HL-60 (cell line): ENCODE measurements at regions not wholly inside any gene's neighbourhood (a gene's known extent, or its start where the extent isn't known, plus 50 kb on each side); places are given as distances from the start of the nearest gene placed in this dataset.

Experiments
- DNase-seq, 2 experiments: peaks; one replicate each; pipeline ENCODE4 v3.0.0-alpha.2; 2010 to 2020; ENCODE audit warnings: low read depth in 1 of 2, low spot score in 1 of 2
- H3K27ac ChIP-seq: fragments of 250-450 bp; sonication (Bioruptor Pico); replicated peaks from 2 replicates; pipeline ENCODE4 v1.5.1; 2020; ENCODE audit warnings: mild to moderate bottlenecking, moderate library complexity
- H3K27me3 ChIP-seq: fragments of 250-450 bp; sonication (Bioruptor Pico); 2 replicates; pipeline ENCODE4 v1.5.1; 2021; ENCODE audit warnings: mild to moderate bottlenecking, moderate library complexity; ENCODE audit not compliant: insufficient read depth, poor library complexity, severe bottlenecking
- H3K4me3 ChIP-seq: replicated peaks from 2 replicates; pipeline ENCODE4 v1.5.1; 2011; ENCODE audit warnings: mild to moderate bottlenecking, control low read depth, low read length; ENCODE audit not compliant: insufficient read depth
- GABPA ChIP-seq: IDR thresholded peaks from 2 replicates; pipeline ENCODE4 v1.6.1; 2012; ENCODE audit warnings: low read depth
- POLR2AphosphoS5 ChIP-seq: IDR thresholded peaks from 2 replicates; pipeline ENCODE4 v1.6.1; 2012; ENCODE audit warnings: low read depth
- SPI1 ChIP-seq: IDR thresholded peaks from 2 replicates; pipeline ENCODE4 v1.6.1; 2012; ENCODE audit warnings: low read depth, mild to moderate bottlenecking, borderline replicate concordance
- TF ChIP-seq, protein P1 (sequence below): IDR thresholded peaks from one replicate; pipeline ENCODE4 v1.5.1; 2011; ENCODE audit warnings: low read length, control low read depth, inconsistent platforms; ENCODE audit not compliant: insufficient read depth
- TF ChIP-seq, protein P2 (sequence below): IDR thresholded peaks from 2 replicates; pipeline ENCODE4 v1.6.1; 2012; ENCODE audit warnings: low read depth; ENCODE audit not compliant: insufficient replicate concordance

GRCh38 chr6:159438106-159438505 is 254.9 kb downstream of the SOD2 start:
- H3K4me3 ChIP-seq = no peak overlapping the region
- no peak for TF ChIP-seq SPI1
- TF ChIP-seq, protein P1, sequence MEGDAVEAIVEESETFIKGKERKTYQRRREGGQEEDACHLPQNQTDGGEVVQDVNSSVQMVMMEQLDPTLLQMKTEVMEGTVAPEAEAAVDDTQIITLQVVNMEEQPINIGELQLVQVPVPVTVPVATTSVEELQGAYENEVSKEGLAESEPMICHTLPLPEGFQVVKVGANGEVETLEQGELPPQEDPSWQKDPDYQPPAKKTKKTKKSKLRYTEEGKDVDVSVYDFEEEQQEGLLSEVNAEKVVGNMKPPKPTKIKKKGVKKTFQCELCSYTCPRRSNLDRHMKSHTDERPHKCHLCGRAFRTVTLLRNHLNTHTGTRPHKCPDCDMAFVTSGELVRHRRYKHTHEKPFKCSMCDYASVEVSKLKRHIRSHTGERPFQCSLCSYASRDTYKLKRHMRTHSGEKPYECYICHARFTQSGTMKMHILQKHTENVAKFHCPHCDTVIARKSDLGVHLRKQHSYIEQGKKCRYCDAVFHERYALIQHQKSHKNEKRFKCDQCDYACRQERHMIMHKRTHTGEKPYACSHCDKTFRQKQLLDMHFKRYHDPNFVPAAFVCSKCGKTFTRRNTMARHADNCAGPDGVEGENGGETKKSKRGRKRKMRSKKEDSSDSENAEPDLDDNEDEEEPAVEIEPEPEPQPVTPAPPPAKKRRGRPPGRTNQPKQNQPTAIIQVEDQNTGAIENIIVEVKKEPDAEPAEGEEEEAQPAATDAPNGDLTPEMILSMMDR = no peak
- TF ChIP-seq, protein P2, sequence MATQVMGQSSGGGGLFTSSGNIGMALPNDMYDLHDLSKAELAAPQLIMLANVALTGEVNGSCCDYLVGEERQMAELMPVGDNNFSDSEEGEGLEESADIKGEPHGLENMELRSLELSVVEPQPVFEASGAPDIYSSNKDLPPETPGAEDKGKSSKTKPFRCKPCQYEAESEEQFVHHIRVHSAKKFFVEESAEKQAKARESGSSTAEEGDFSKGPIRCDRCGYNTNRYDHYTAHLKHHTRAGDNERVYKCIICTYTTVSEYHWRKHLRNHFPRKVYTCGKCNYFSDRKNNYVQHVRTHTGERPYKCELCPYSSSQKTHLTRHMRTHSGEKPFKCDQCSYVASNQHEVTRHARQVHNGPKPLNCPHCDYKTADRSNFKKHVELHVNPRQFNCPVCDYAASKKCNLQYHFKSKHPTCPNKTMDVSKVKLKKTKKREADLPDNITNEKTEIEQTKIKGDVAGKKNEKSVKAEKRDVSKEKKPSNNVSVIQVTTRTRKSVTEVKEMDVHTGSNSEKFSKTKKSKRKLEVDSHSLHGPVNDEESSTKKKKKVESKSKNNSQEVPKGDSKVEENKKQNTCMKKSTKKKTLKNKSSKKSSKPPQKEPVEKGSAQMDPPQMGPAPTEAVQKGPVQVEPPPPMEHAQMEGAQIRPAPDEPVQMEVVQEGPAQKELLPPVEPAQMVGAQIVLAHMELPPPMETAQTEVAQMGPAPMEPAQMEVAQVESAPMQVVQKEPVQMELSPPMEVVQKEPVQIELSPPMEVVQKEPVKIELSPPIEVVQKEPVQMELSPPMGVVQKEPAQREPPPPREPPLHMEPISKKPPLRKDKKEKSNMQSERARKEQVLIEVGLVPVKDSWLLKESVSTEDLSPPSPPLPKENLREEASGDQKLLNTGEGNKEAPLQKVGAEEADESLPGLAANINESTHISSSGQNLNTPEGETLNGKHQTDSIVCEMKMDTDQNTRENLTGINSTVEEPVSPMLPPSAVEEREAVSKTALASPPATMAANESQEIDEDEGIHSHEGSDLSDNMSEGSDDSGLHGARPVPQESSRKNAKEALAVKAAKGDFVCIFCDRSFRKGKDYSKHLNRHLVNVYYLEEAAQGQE = no peak
- no peak for TF ChIP-seq GABPA
- no peak for TF ChIP-seq POLR2AphosphoS5
- H3K27ac ChIP-seq = no peak overlapping the region
- DNase-seq = no peak
- peaks cover 3% of the 10 kb centered on the region for H3K27me3 ChIP-seq

DNA sequence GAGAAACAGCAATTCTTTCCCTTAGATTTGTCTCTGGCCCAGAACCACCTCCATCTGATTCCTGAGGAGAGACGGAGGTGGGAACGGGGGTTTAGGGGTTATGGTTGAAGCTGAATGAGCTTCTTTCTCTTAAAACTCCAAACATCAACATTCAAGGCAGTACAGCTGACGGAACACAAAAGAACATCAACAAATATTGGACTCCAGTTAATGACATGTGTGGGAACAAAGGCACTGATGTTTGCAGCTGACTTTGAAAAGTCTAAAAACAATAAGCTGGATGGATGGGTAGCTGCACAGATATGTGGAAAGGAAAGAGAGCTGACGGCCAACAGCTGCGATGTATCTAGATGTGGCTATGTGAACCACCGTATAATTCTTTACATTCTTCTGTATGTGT is 256.5 kb downstream of the SOD2 start:
- no peak for DNase-seq
- TF ChIP-seq SPI1 (no peak), POLR2AphosphoS5 (no peak), GABPA (no peak)
- TF ChIP-seq, protein P2 = no peak
- TF ChIP-seq, protein P1 = no peak
- H3K27ac ChIP-seq = no peak overlapping the region
- H3K4me3 ChIP-seq = no peak overlapping the region
- no peaks in the 10 kb centered on the region for H3K27me3 ChIP-seq

GRCh38 chr6:159435701-159436100 is 257.3 kb downstream of the SOD2 start:
- Histone ChIP-seq H3K4me3 (no peak overlapping the region), H3K27ac (no peak overlapping the region), H3K27me3 (no peaks in the 10 kb centered on the region)
- no peak for DNase-seq
- no peak for TF ChIP-seq SPI1
- TF ChIP-seq GABPA = no peak
- TF ChIP-seq, protein P1 = no peak
- TF ChIP-seq, protein P2 = no peak
- TF ChIP-seq POLR2AphosphoS5 = no peak
